Stomach smooth muscle (tissue), 2 donors: ENCODE measurements at regions not wholly inside any gene's neighbourhood (a gene's known extent, or its start where the extent isn't known, plus 50 kb on each side); places are given as distances from the start of the nearest gene placed in this dataset.

Experiments
- H3K27ac ChIP-seq: one replicate; pipeline ENCODE4 v1.7.0; 2013; ENCODE audit warnings: mild to moderate bottlenecking, low read length, inconsistent platforms
- H3K27me3 ChIP-seq, 2 donors: one replicate each; pipeline ENCODE4 v1.7.0; 2013; ENCODE audit warnings: low read length in 2 of 2; ENCODE audit not compliant: insufficient read depth in 2 of 2, control insufficient read depth in 1 of 2
- H3K36me3 ChIP-seq, 2 donors: one replicate each; pipeline ENCODE4 v1.7.0; 2013; ENCODE audit warnings: low read length in 2 of 2; ENCODE audit not compliant: control insufficient read depth in 2 of 2, insufficient read depth in 2 of 2
- H3K4me1 ChIP-seq: one replicate; pipeline ENCODE4 v1.7.0; 2013; ENCODE audit warnings: low read length; ENCODE audit not compliant: control insufficient read depth, insufficient read depth
- H3K4me3 ChIP-seq, 2 donors: one replicate each; pipeline ENCODE4 v1.7.0; 2013; ENCODE audit warnings: low read length in 2 of 2
- H3K9ac ChIP-seq, 2 donors: one replicate each; pipeline ENCODE4 v1.7.0; 2013; ENCODE audit warnings: low read length in 2 of 2, mild to moderate bottlenecking in 1 of 2
- H3K9me3 ChIP-seq, 2 donors: one replicate each; pipeline ENCODE4 v1.7.0; 2013; ENCODE audit warnings: low read length in 2 of 2; ENCODE audit not compliant: control insufficient read depth in 2 of 2
- donor health status: healthy.
- donor health status: Pancreatic carcinoma.

GRCh38 chr10:113291413-113291812 lies 261.4 kb upstream of the HABP2 start:
- H3K27me3 ChIP-seq = no peaks in the 10 kb centered on the region
- no peaks in the 10 kb centered on the region for H3K9me3 ChIP-seq
- H3K36me3 ChIP-seq = no peaks in the 10 kb centered on the region
- no peak overlapping the region for H3K9ac ChIP-seq
- no peak overlapping the region for H3K27ac ChIP-seq
- H3K4me1 ChIP-seq = peaks cover 3% of the 10 kb centered on the region
- no peak overlapping the region for H3K4me3 ChIP-seq

- H3K4me1 ChIP-seq = peaks cover 3% of the 10 kb centered on the region
- H3K4me3 ChIP-seq = no peak overlapping the region
- H3K9ac ChIP-seq = no peak overlapping the region
- H3K27ac ChIP-seq = no peak overlapping the region
- H3K9me3 ChIP-seq = no peaks in the 10 kb centered on the region
- H3K27me3 ChIP-seq = no peaks in the 10 kb centered on the region
- H3K36me3 ChIP-seq = no peaks in the 10 kb centered on the region
These were observed 260.8 kb upstream of the HABP2 start for GRCh38 chr10:113292086-113292485.

DNA sequence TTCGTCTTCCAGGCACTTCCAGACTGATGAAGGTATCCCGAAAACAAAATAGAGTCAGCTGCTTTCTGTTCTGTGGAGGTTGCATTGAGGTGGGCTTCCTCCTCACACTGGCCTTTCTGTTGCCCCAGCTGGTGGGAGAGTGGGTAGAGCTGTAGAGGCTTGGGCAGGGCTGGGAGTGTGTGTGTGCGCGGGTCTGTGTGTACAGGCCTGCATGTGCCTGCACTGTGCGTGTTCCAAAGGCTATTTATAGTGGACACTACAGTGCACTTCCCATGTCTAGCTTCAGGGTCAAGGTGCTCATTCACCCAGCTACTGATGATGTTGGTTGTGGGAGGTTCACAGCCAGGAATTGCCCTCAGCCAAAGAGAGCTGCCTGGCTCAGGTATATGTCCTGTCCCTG lies 260.1 kb upstream of the HABP2 start:
- H3K4me3 ChIP-seq = no peak overlapping the region
- no peaks in the 10 kb centered on the region for H3K27me3 ChIP-seq
- H3K27ac ChIP-seq = no peak overlapping the region
- H3K36me3 ChIP-seq = no peaks in the 10 kb centered on the region
- peaks cover 3% of the 10 kb centered on the region for H3K4me1 ChIP-seq
- no peaks in the 10 kb centered on the region for H3K9me3 ChIP-seq
- no peak overlapping the region for H3K9ac ChIP-seq

GRCh38 chr10:113293167-113293566 lies 259.7 kb upstream of the HABP2 start:
- Histone ChIP-seq H3K27ac (no peak overlapping the region), H3K9ac (no peak overlapping the region), H3K4me1 (peaks cover 3% of the 10 kb centered on the region), H3K9me3 (no peaks in the 10 kb centered on the region), H3K36me3 (no peaks in the 10 kb centered on the region), H3K4me3 (no peak overlapping the region), H3K27me3 (no peaks in the 10 kb centered on the region)

- Histone ChIP-seq H3K9me3 (no peaks in the 10 kb centered on the region), H3K4me1 (peaks cover 3% of the 10 kb centered on the region)
These were observed 258.0 kb upstream of the HABP2 start for GRCh38 chr10:113294868-113295267.

DNA sequence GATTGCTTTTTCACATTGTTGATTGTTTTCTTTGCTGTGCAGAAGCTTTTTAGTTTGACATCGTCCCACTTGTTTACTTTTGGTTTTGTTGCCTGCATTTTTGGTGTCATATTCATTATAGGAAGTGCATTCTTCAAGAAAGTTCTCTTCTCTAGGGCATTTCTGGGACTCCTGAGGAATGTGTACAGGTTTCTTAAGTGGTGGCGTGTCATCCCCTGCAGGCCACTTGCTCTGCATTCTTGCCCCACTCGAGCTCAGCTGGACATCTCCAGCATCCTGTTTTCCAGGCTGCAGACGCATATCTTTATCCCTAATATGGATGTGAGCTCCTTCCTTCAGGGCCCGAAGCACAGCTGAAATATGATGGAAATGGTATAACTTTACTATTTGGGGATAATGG lies 255.6 kb upstream of the HABP2 start:
- H3K9me3 ChIP-seq = no peaks in the 10 kb centered on the region
- H3K4me3 ChIP-seq = no peak overlapping the region
- H3K36me3 ChIP-seq = no peaks in the 10 kb centered on the region
- H3K9ac ChIP-seq = no peak overlapping the region
- no peaks in the 10 kb centered on the region for H3K27me3 ChIP-seq
- peaks cover 3% of the 10 kb centered on the region for H3K4me1 ChIP-seq
- no peak overlapping the region for H3K27ac ChIP-seq

More at GRCh38 chr10:113294868-113295267, 258.0 kb upstream of the HABP2 start:
- Histone ChIP-seq H3K4me3 (no peak overlapping the region), H3K27ac (no peak overlapping the region), H3K36me3 (no peaks in the 10 kb centered on the region), H3K9ac (no peak overlapping the region), H3K27me3 (no peaks in the 10 kb centered on the region)

DNA sequence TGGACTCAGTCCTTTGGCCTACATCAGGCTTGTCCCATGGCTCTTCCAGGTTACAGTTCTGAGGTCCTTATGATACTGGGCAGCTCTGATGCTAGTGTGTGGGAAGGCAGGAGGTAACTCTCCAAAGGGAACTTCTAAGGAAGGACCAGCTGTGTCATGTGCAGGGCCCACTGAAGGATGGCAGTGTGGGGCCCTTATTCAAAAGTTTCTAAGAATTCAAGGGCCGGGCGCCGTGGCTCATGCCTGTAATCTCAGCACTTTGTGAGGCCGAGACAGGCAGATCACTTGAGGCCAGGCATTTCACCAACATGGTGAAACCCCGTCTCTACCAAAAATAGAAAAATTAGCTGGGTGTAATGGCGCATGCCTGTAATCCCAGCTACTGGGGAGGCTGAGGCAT lies 254.2 kb upstream of the HABP2 start:
- Histone ChIP-seq H3K9ac (no peak overlapping the region), H3K27ac (no peak overlapping the region), H3K36me3 (no peaks in the 10 kb centered on the region), H3K4me1 (peaks cover 3% of the 10 kb centered on the region), H3K4me3 (no peak overlapping the region), H3K27me3 (no peaks in the 10 kb centered on the region), H3K9me3 (no peaks in the 10 kb centered on the region)

GRCh38 chr10:113300201-113300600 lies 252.7 kb upstream of the HABP2 start:
- Histone ChIP-seq H3K27ac (no peak overlapping the region), H3K4me1 (peaks cover 1% of the 10 kb centered on the region), H3K9ac (no peak overlapping the region), H3K36me3 (no peaks in the 10 kb centered on the region), H3K4me3 (no peak overlapping the region), H3K27me3 (no peaks in the 10 kb centered on the region), H3K9me3 (no peaks in the 10 kb centered on the region)

DNA sequence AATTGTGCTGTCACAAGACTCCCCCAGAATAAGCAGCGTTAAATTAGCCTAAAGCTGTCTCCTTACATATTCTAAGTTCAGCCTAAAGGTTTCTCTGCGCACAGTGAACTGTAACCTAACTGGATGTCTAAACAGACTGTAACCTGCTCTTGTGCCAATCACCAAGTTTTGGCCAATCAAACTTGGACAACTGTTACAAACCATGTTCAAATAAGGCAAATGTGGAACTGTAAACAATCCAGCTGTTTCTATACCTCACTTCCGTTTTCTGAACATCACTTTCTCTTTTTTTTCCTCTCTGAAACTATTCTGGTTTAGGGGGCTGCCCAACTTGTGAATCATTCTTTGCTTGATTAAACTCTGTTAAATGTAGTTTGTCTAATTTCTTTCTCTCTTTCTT lies 252.2 kb upstream of the HABP2 start:
- H3K9ac ChIP-seq = no peak overlapping the region
- no peaks in the 10 kb centered on the region for H3K27me3 ChIP-seq
- H3K27ac ChIP-seq = no peak overlapping the region

DNA sequence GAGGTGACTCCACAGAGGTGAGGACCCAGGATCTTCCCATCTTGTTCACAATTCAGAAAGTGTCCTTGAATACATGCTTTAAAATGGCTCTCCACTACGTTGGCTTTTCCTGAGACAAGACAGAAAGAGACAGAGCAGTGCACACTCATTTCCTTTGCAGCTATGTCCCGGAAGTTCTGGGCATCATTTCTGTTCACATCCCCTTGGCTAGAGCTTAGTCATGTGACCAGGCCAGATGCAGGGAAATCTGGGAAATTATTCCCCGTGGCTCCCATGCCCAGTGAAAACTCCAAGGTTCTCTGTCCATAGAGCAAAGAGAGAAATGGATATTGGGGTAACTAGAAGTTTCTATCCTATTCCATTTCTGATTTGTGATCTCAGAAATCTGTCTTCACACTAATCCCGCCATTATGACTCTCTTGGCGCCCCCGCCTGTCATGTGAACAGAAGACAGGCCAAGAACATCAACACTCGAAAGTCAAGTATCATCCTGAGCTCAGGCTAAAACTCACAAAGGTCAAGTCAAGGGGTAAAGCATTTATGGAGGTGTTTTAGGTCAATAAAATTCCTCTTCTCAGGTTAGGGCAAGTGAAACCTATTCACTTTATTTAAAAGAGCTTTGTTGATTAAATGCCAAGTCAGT lies 251.4 kb upstream of the HABP2 start:
- Histone ChIP-seq H3K4me1 (no peaks in the 10 kb centered on the region), H3K36me3 (no peaks in the 10 kb centered on the region), H3K9me3 (no peaks in the 10 kb centered on the region), H3K9ac (no peak overlapping the region), H3K27ac (no peak overlapping the region), H3K4me3 (no peak overlapping the region), H3K27me3 (no peaks in the 10 kb centered on the region)

More for the DNA sequence above, 252.2 kb upstream of the HABP2 start:
- H3K4me3 ChIP-seq = no peak overlapping the region
- no peaks in the 10 kb centered on the region for H3K4me1 ChIP-seq
- no peaks in the 10 kb centered on the region for H3K36me3 ChIP-seq
- no peaks in the 10 kb centered on the region for H3K9me3 ChIP-seq

DNA sequence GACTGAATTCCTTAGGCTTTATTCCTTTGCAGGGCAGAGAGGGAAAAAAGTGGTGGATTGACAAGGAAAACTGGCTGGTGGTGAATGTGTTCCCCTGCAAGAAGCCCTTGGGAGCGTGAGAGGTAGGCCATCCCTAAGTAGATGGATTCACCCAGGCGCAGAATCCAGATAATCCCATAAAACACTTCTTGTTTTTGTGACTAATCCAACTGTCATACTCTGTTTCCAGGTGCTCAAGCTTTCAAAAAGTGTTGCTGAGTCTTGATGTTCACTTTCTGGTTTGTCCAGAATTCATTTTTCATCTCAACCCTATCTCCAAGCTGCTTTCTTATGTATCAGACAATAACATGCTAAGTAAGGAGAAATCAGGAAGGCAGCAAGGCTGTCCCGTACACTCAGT lies 250.8 kb upstream of the HABP2 start:
- no peak overlapping the region for H3K9ac ChIP-seq
- no peak overlapping the region for H3K27ac ChIP-seq
- H3K9me3 ChIP-seq = no peaks in the 10 kb centered on the region
- no peaks in the 10 kb centered on the region for H3K4me1 ChIP-seq
- H3K27me3 ChIP-seq = no peaks in the 10 kb centered on the region
- no peaks in the 10 kb centered on the region for H3K36me3 ChIP-seq
- no peak overlapping the region for H3K4me3 ChIP-seq
